GM21786 (cell line): ENCODE measurements at regions not wholly inside any gene's neighbourhood (a gene's known extent, or its start where the extent isn't known, plus 50 kb on each side); places are given as distances from the start of the nearest gene placed in this dataset.

Source experiments
- ATAC-seq: cut with Tn5 transposase; IDR thresholded peaks from one replicate; pipeline ENCODE4 v1.9.1; 2021; ENCODE audit not compliant: unreplicated experiment

- ATAC-seq = no peak
Observed at GRCh38 chr2:128733450-128733849, 414.8 kb upstream of the HS6ST1 start.

- ATAC-seq = peak; percentile 64
Observed at GRCh38 chr2:128734521-128735295, 416.0 kb upstream of the HS6ST1 start.

- no peak for ATAC-seq
Observed at GRCh38 chr2:128735296-128735960, 416.8 kb upstream of the HS6ST1 start.

- no peak for ATAC-seq
Observed at GRCh38 chr2:128736046-128736688, 417.5 kb upstream of the HS6ST1 start.

GRCh38 chr2:128736689-128737545 is 418.2 kb upstream of the HS6ST1 start:
- ATAC-seq = peak; percentile 40

- ATAC-seq = no peak
Observed at GRCh38 chr2:128737546-128737826, 418.8 kb upstream of the HS6ST1 start.

- ATAC-seq = no peak
Observed at GRCh38 chr2:128738446-128739110, 419.9 kb upstream of the HS6ST1 start.

- ATAC-seq = no peak
Observed at GRCh38 chr2:128742467-128742866, 423.8 kb upstream of the HS6ST1 start.

GRCh38 chr2:128745946-128746345 is 427.3 kb upstream of the HS6ST1 start:
- no peak for ATAC-seq

GRCh38 chr2:128746356-128746755 is 427.7 kb upstream of the HS6ST1 start:
- ATAC-seq = no peak

- ATAC-seq = no peak
Observed at GRCh38 chr2:128748336-128748735, 429.7 kb upstream of the HS6ST1 start.

- ATAC-seq = no peak
Observed at GRCh38 chr2:128748835-128749605, 430.4 kb upstream of the HS6ST1 start.

- no peak for ATAC-seq
Observed at GRCh38 chr2:128750328-128751165, 431.9 kb upstream of the HS6ST1 start.

- ATAC-seq = no peak
Observed at GRCh38 chr2:128751746-128752145, 433.1 kb upstream of the HS6ST1 start.

GRCh38 chr2:128752691-128753263 is 434.1 kb upstream of the HS6ST1 start:
- ATAC-seq = no peak

- ATAC-seq = no peak
Observed at GRCh38 chr2:128753321-128753720, 434.7 kb upstream of the HS6ST1 start.

- no peak for ATAC-seq
Observed at GRCh38 chr2:128753800-128754199, 435.1 kb upstream of the HS6ST1 start.

- peak; percentile 90 for ATAC-seq
Observed at GRCh38 chr2:128754246-128754724, 435.6 kb upstream of the HS6ST1 start.
